Neural progenitor cell (in vitro differentiated cells): ENCODE measurements at regions not wholly inside any gene's neighbourhood (a gene's known extent, or its start where the extent isn't known, plus 50 kb on each side); places are given as distances from the start of the nearest gene placed in this dataset.

ENCODE experiments used
- DNase-seq: peaks from one replicate; pipeline ENCODE4 v3.0.0-alpha.2; 2016; ENCODE audit warnings: low spot score
- H2AFZ ChIP-seq: fragments of 200-600 bp; sonication (generic); replicated peaks from 2 replicates; pipeline ENCODE4 v1.6.1; 2016; ENCODE audit warnings: antibody characterized with exemption
- H3F3A ChIP-seq: fragments of 200-600 bp; sonication (generic); 2 replicates; pipeline ENCODE4 v1.6.1; 2016; ENCODE audit warnings: antibody characterized with exemption, low read depth
- H3K27ac ChIP-seq: fragments of 200-600 bp; sonication (generic); 2 replicates; pipeline ENCODE4 v1.5.1; 2016; ENCODE audit warnings: mild to moderate bottlenecking
- H3K27me3 ChIP-seq: fragments of 200-600 bp; sonication (generic); 2 replicates; pipeline ENCODE4 v1.6.1; 2016; ENCODE audit warnings: mild to moderate bottlenecking, moderate library complexity
- H3K36me3 ChIP-seq: fragments of 200-600 bp; sonication (generic); 2 replicates; pipeline ENCODE4 v1.5.1; 2016
- H3K4me1 ChIP-seq: fragments of 200-600 bp; sonication (generic); 2 replicates; pipeline ENCODE4 v1.6.1; 2016; ENCODE audit warnings: mixed run types
- H3K4me2 ChIP-seq: fragments of 200-600 bp; sonication (generic); 2 replicates; pipeline ENCODE4 v1.6.1; 2016
- H3K4me3 ChIP-seq: fragments of 200-600 bp; sonication (generic); 2 replicates; pipeline ENCODE4 v1.5.1; 2016
- H3K79me2 ChIP-seq: fragments of 200-600 bp; sonication (generic); 2 replicates; pipeline ENCODE4 v1.6.1; 2016; ENCODE audit warnings: low read depth
- H3K9ac ChIP-seq: fragments of 200-600 bp; sonication (generic); 2 replicates; pipeline ENCODE4 v1.6.1; 2016
- H3K9me3 ChIP-seq: fragments of 200-600 bp; sonication (generic); 2 replicates; pipeline ENCODE4 v1.5.1; 2016; ENCODE audit warnings: low read depth
- H4K20me1 ChIP-seq: fragments of 200-600 bp; sonication (generic); 2 replicates; pipeline ENCODE4 v1.6.1; 2016; ENCODE audit warnings: low read depth
- H3K27ac Mint-ChIP-seq: 3 replicates; pipeline ENCODE4 v1.8.0; 2021; ENCODE audit warnings: mixed read lengths
- H3K27me3 Mint-ChIP-seq: 2 replicates; pipeline ENCODE4 v1.8.0; 2022; ENCODE audit warnings: low read depth, mild to moderate bottlenecking, inconsistent platforms, moderate library complexity, mixed read lengths; ENCODE audit not compliant: insufficient read depth
- H3K36me3 Mint-ChIP-seq: 3 replicates; pipeline ENCODE4 v1.8.0; 2021; ENCODE audit warnings: mixed read lengths
- H3K4me1 Mint-ChIP-seq: 3 replicates; pipeline ENCODE4 v1.8.0; 2021; ENCODE audit warnings: mixed read lengths
- H3K4me3 Mint-ChIP-seq: 3 replicates; pipeline ENCODE4 v1.8.0; 2021; ENCODE audit warnings: mild to moderate bottlenecking, moderate library complexity, mixed read lengths
- H3K9me3 Mint-ChIP-seq: 3 replicates; pipeline ENCODE4 v1.8.0; 2020; ENCODE audit warnings: mixed read lengths
- EZH2 ChIP-seq: fragments of 200-600 bp; sonication (generic); IDR thresholded peaks from 2 replicates; pipeline ENCODE4 v1.6.1; 2017; ENCODE audit warnings: antibody characterized with exemption, mild to moderate bottlenecking, moderate library complexity
- EZH2phosphoT487 ChIP-seq: fragments of 200-600 bp; sonication (generic); IDR thresholded peaks from 2 replicates; pipeline ENCODE4 v1.6.1; 2017; ENCODE audit warnings: antibody characterized with exemption
- TF ChIP-seq, protein P1 (sequence below): fragments of 200-600 bp; sonication (generic); IDR thresholded peaks from 2 replicates; pipeline ENCODE4 v1.5.1; 2017; ENCODE audit warnings: antibody characterized with exemption, mild to moderate bottlenecking

GRCh38 chr14:53808042-53808441, 148.6 kb downstream of the BMP4 start:
- no peak overlapping the region for H3K4me3 ChIP-seq
- no peak overlapping the region for H3K4me3 Mint-ChIP-seq
- H3K27me3 Mint-ChIP-seq: peaks cover 4% of the 10 kb centered on the region
- peaks cover 8% of the 10 kb centered on the region for H3K4me1 Mint-ChIP-seq
- H4K20me1 ChIP-seq: no peaks in the 10 kb centered on the region
- no peak for DNase-seq
- no peaks in the 10 kb centered on the region for H3K9me3 ChIP-seq
- no peaks in the 10 kb centered on the region for H3K36me3 ChIP-seq
- H3K27me3 ChIP-seq: no peaks in the 10 kb centered on the region
- H3K4me2 ChIP-seq: no peak overlapping the region
- TF ChIP-seq EZH2 (no peak), EZH2phosphoT487 (no peak)
- TF ChIP-seq, protein P1, sequence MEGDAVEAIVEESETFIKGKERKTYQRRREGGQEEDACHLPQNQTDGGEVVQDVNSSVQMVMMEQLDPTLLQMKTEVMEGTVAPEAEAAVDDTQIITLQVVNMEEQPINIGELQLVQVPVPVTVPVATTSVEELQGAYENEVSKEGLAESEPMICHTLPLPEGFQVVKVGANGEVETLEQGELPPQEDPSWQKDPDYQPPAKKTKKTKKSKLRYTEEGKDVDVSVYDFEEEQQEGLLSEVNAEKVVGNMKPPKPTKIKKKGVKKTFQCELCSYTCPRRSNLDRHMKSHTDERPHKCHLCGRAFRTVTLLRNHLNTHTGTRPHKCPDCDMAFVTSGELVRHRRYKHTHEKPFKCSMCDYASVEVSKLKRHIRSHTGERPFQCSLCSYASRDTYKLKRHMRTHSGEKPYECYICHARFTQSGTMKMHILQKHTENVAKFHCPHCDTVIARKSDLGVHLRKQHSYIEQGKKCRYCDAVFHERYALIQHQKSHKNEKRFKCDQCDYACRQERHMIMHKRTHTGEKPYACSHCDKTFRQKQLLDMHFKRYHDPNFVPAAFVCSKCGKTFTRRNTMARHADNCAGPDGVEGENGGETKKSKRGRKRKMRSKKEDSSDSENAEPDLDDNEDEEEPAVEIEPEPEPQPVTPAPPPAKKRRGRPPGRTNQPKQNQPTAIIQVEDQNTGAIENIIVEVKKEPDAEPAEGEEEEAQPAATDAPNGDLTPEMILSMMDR: no peak
- H3K27ac ChIP-seq: no peak overlapping the region
- peaks cover 7% of the 10 kb centered on the region for H3K9me3 Mint-ChIP-seq
- peaks cover 6% of the 10 kb centered on the region for H3K4me1 ChIP-seq
- no peak overlapping the region for H2AFZ ChIP-seq
- H3F3A ChIP-seq: no peaks in the 10 kb centered on the region
- no peaks in the 10 kb centered on the region for H3K79me2 ChIP-seq
- no peak overlapping the region for H3K9ac ChIP-seq
- no peak overlapping the region for H3K27ac Mint-ChIP-seq
- H3K36me3 Mint-ChIP-seq: no peaks in the 10 kb centered on the region

GRCh38 chr14:53807542-53807941, 149.1 kb downstream of the BMP4 start:
- H3K27ac Mint-ChIP-seq: no peak overlapping the region
- no peak overlapping the region for H3K4me3 ChIP-seq
- H3K9ac ChIP-seq: no peak overlapping the region
- H3K4me3 Mint-ChIP-seq: no peak overlapping the region
- H3K9me3 ChIP-seq: no peaks in the 10 kb centered on the region
- H3K79me2 ChIP-seq: no peaks in the 10 kb centered on the region
- no peaks in the 10 kb centered on the region for H3K36me3 ChIP-seq
- peaks cover 6% of the 10 kb centered on the region for H3K4me1 ChIP-seq
- no peak for DNase-seq
- H3K27ac ChIP-seq: no peak overlapping the region
- no peak overlapping the region for H2AFZ ChIP-seq
- H3K4me2 ChIP-seq: no peak overlapping the region
- H3F3A ChIP-seq: no peaks in the 10 kb centered on the region
- TF ChIP-seq, protein P1: no peak
- no peak for TF ChIP-seq EZH2phosphoT487
- no peaks in the 10 kb centered on the region for H4K20me1 ChIP-seq
- peaks cover 8% of the 10 kb centered on the region for H3K4me1 Mint-ChIP-seq
- H3K9me3 Mint-ChIP-seq: peaks cover 7% of the 10 kb centered on the region
- H3K36me3 Mint-ChIP-seq: no peaks in the 10 kb centered on the region
- H3K27me3 ChIP-seq: no peaks in the 10 kb centered on the region
- peaks cover 4% of the 10 kb centered on the region for H3K27me3 Mint-ChIP-seq

- Histone ChIP-seq H3K9ac (no peak overlapping the region), H3K36me3 (no peaks in the 10 kb centered on the region), H3K27ac (no peak overlapping the region), H3K79me2 (no peaks in the 10 kb centered on the region), H4K20me1 (no peaks in the 10 kb centered on the region), H3K4me3 (no peak overlapping the region), H3F3A (no peaks in the 10 kb centered on the region), H3K4me2 (no peak overlapping the region), H3K4me1 (peaks cover 6% of the 10 kb centered on the region), H3K9me3 (no peaks in the 10 kb centered on the region), H3K27me3 (no peaks in the 10 kb centered on the region), H2AFZ (no peak overlapping the region)
- no peak for DNase-seq
- Mint-ChIP-seq H3K27ac (peak overlapping the region; percentile 43), H3K9me3 (peaks cover 7% of the 10 kb centered on the region), H3K27me3 (peaks cover 4% of the 10 kb centered on the region), H3K4me1 (peaks cover 8% of the 10 kb centered on the region), H3K4me3 (no peak overlapping the region), H3K36me3 (no peaks in the 10 kb centered on the region)
- TF ChIP-seq EZH2: no peak
- TF ChIP-seq, protein P1: no peak
- TF ChIP-seq EZH2phosphoT487: no peak
Observed at GRCh38 chr14:53807108-53807507, 149.5 kb downstream of the BMP4 start.
